OCI-LY7 (cell line): ENCODE measurements at regions not wholly inside any gene's neighbourhood (a gene's known extent, or its start where the extent isn't known, plus 50 kb on each side); places are given as distances from the start of the nearest gene placed in this dataset.

Experiments
- BruUV-seq: library from RNA; stranded (reverse); fragments of 400-500 nt; replicated peaks from 2 replicates; lab custom pipeline; 2021; lab: Mats Ljungman, UMichigan
- CTCF ChIA-PET: fragments of 300-600 bp; sonication (Branson Sonifier 250); formaldehyde crosslinking; loops from one replicate; lab custom pipeline; 2022; ENCODE audit warnings: antibody characterized with exemption; ENCODE audit not compliant: unreplicated experiment; lab: Charles Lee
- POLR2A ChIA-PET: fragments of 300-600 bp; sonication (Branson Sonifier 250); formaldehyde crosslinking; loops from one replicate; lab custom pipeline; 2022; ENCODE audit warnings: antibody characterized with exemption; lab: Charles Lee
- DNase-seq: peaks from one replicate; pipeline ENCODE4 v3.0.0-alpha.2; 2015; ENCODE audit warnings: low spot score
- H2AFZ ChIP-seq: fragments of 200-600 bp; sonication (generic), shearing (Covaris generic); 2 replicates; pipeline ENCODE4 v1.6.1; 2014; ENCODE audit warnings: mild to moderate bottlenecking, antibody characterized with exemption, low read length, moderate library complexity
- H3K27ac ChIP-seq: fragments of 200-600 bp; sonication (generic); 2 replicates; pipeline ENCODE4 v1.5.1; 2014; ENCODE audit warnings: mixed run types, low read depth, mild to moderate bottlenecking, moderate library complexity, low read length, inconsistent platforms; ENCODE audit not compliant: poor library complexity, severe bottlenecking
- H3K36me3 ChIP-seq: fragments of 200-600 bp; sonication (generic); 2 replicates; pipeline ENCODE4 v1.6.1; 2014; ENCODE audit warnings: mild to moderate bottlenecking, antibody characterized with exemption, low read length, moderate library complexity, mixed read lengths; ENCODE audit not compliant: insufficient read depth
- H3K4me1 ChIP-seq: fragments of 200-600 bp; sonication (generic); 2 replicates; pipeline ENCODE4 v1.5.1; 2014; ENCODE audit warnings: mild to moderate bottlenecking, low read length; ENCODE audit not compliant: insufficient read depth, poor library complexity, severe bottlenecking
- H3K4me2 ChIP-seq: fragments of 200-600 bp; sonication (generic); 2 replicates; pipeline ENCODE4 v1.6.1; 2014; ENCODE audit warnings: mild to moderate bottlenecking, low read length
- H3K4me3 ChIP-seq: fragments of 200-600 bp; sonication (generic); 2 replicates; pipeline ENCODE4 v1.5.1; 2014; ENCODE audit warnings: mild to moderate bottlenecking, low read depth, low read length; ENCODE audit not compliant: poor library complexity, severe bottlenecking
- H3K79me2 ChIP-seq: fragments of 200-600 bp; sonication (generic); 2 replicates; pipeline ENCODE4 v1.6.1; 2016; ENCODE audit warnings: low read depth, mild to moderate bottlenecking, low read length, moderate library complexity, mixed read lengths; ENCODE audit not compliant: insufficient read depth
- H3K9me2 ChIP-seq: fragments of 200-600 bp; sonication (generic); 2 replicates; pipeline ENCODE4 v1.6.1; 2016; ENCODE audit warnings: mild to moderate bottlenecking, low read length, mixed read lengths; ENCODE audit not compliant: insufficient read depth
- H3K9me3 ChIP-seq: fragments of 200-600 bp; sonication (generic); 2 replicates; pipeline ENCODE4 v1.6.1; 2014; ENCODE audit warnings: mild to moderate bottlenecking, mixed run types, low read length, mixed read lengths
- H4K20me1 ChIP-seq: fragments of 200-600 bp; sonication (generic); 2 replicates; pipeline ENCODE4 v1.6.1; 2014; ENCODE audit warnings: mild to moderate bottlenecking, antibody characterized with exemption, low read length, moderate library complexity, mixed read lengths; ENCODE audit not compliant: insufficient read depth
- CTCF ChIP-seq: fragments of 200-600 bp; sonication (generic); conservative IDR thresholded peaks from 2 replicates; pipeline ENCODE4 v1.5.1; 2014; ENCODE audit warnings: mild to moderate bottlenecking, antibody characterized with exemption, low read length, moderate library complexity, mixed read lengths
- EZH2phosphoT487 ChIP-seq: fragments of 200-600 bp; sonication (generic); IDR thresholded peaks from 2 replicates; pipeline ENCODE4 v1.6.1; 2018; ENCODE audit warnings: low read depth, borderline replicate concordance, mild to moderate bottlenecking, mixed run types, antibody characterized with exemption, low read length, moderate library complexity, mixed read lengths
- intact Hi-C: fragments of 100-400 bp; cut with micrococcal nuclease; formaldehyde crosslinking; loops from one replicate; pipeline ENCODE4 v1.10.0; 2022; ENCODE audit not compliant: unreplicated experiment

GRCh38 chr17:70582777-70583176 lies 413.4 kb downstream of the KCNJ2 start:
- no peaks in the 10 kb centered on the region for H3K9me3 ChIP-seq
- H3K4me2 ChIP-seq, result no peak overlapping the region
- no peak for TF ChIP-seq CTCF
- TF ChIP-seq EZH2phosphoT487, result no peak
- ChIA-PET POLR2A (interaction anchor here (0.6 kb wide), 1 partner anchor 203 kb away, joined by 3 read pairs; no protein-coding TSS in a partner anchor), CTCF (no interaction called here)
- H2AFZ ChIP-seq, result no peak overlapping the region
- no peaks in the 10 kb centered on the region for H4K20me1 ChIP-seq
- H3K36me3 ChIP-seq, result no peaks in the 10 kb centered on the region
- no peak for DNase-seq
- no peaks in the 10 kb centered on the region for H3K9me2 ChIP-seq
- intact Hi-C loops, result no loop called here
- no peaks in the 10 kb centered on the region for H3K79me2 ChIP-seq
- no peak overlapping the region for H3K4me3 ChIP-seq
- BruUV-seq, result no TSS peak
- no peaks in the 10 kb centered on the region for H3K4me1 ChIP-seq
- no peak overlapping the region for H3K27ac ChIP-seq

DNA sequence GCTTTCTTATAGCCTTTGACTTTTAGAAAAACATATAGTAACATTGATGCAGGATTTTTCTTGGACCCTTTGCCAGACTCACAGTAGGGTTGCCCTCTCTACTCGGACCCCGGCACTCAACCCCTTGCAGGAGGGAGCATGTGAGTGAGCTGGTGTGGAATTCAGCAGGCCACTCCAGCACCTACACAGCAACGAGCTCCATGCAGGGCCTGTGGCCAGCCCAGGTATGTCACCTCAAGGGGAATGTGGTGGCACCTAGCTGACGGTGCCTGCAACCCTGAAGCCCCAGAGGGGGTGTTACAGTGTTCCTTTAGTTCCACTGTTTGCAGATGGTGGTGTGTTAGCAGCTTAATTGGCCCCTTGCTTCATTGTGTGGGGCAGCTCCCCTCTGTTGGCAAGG lies 414.9 kb downstream of the KCNJ2 start:
- Histone ChIP-seq H3K79me2 (no peaks in the 10 kb centered on the region), H3K4me2 (no peak overlapping the region), H2AFZ (no peak overlapping the region), H4K20me1 (no peaks in the 10 kb centered on the region), H3K4me1 (no peaks in the 10 kb centered on the region), H3K36me3 (no peaks in the 10 kb centered on the region), H3K27ac (no peak overlapping the region), H3K9me2 (no peaks in the 10 kb centered on the region), H3K9me3 (no peaks in the 10 kb centered on the region), H3K4me3 (no peak overlapping the region)
- no peak for TF ChIP-seq CTCF
- TF ChIP-seq EZH2phosphoT487, result no peak
- ChIA-PET CTCF (no interaction called here), POLR2A (no interaction called here)
- intact Hi-C loops, result no loop called here
- no peak for DNase-seq
- BruUV-seq, result no TSS peak

- ChIA-PET POLR2A (interaction anchor here (0.6 to 0.7 kb wide), 2 partner anchors 449 to 1365 kb away, joined by 3 to 5 read pairs; no protein-coding TSS in a partner anchor), CTCF (no interaction called here)
- no TSS peak for BruUV-seq
- intact Hi-C loops, result no loop called here
- Histone ChIP-seq H3K4me1 (no peaks in the 10 kb centered on the region), H3K9me2 (no peaks in the 10 kb centered on the region), H4K20me1 (no peaks in the 10 kb centered on the region), H3K27ac (no peak overlapping the region), H3K36me3 (no peaks in the 10 kb centered on the region), H3K4me3 (no peak overlapping the region), H3K9me3 (no peaks in the 10 kb centered on the region), H2AFZ (no peak overlapping the region), H3K4me2 (no peak overlapping the region), H3K79me2 (no peaks in the 10 kb centered on the region)
- no peak for DNase-seq
- TF ChIP-seq EZH2phosphoT487, result no peak
- TF ChIP-seq CTCF, result no peak
Measured at GRCh38 chr17:70588003-70588402, 418.7 kb downstream of the KCNJ2 start.
